Activated CD4-positive, alpha-beta T cell treated with anti-CD3 and anti-CD28 coated beads, Interleukin-2, Interleukin-6, amounts not matched to agents 100 ng/mL and 50 ng/mL, durations not matched to agents 16 hours and 8 hours (primary cell): ENCODE measurements at regions not wholly inside any gene's neighbourhood (a gene's known extent, or its start where the extent isn't known, plus 50 kb on each side); places are given as distances from the start of the nearest gene placed in this dataset.

ENCODE experiments used
- DNase-seq: peaks from one replicate; pipeline ENCODE4 v3.0.0-alpha.2; 2020

- DNase-seq: no peak
These were observed 328.9 kb upstream of the SLC10A2 start for GRCh38 chr13:103395139-103395538.

GRCh38 chr13:103394618-103395017 lies 328.4 kb upstream of the SLC10A2 start:
- no peak for DNase-seq

- DNase-seq: no peak
These were observed 325.7 kb upstream of the SLC10A2 start for GRCh38 chr13:103391936-103392335.

- DNase-seq: no peak
These were observed 322.6 kb upstream of the SLC10A2 start for GRCh38 chr13:103388839-103389238.

GRCh38 chr13:103386341-103386740 lies 320.1 kb upstream of the SLC10A2 start:
- DNase-seq: no peak

GRCh38 chr13:103373916-103374315 lies 307.7 kb upstream of the SLC10A2 start:
- DNase-seq: no peak

- no peak for DNase-seq
These were observed 305.1 kb upstream of the SLC10A2 start for GRCh38 chr13:103371271-103371670.

GRCh38 chr13:103370790-103371189 lies 304.6 kb upstream of the SLC10A2 start:
- DNase-seq: no peak

- no peak for DNase-seq
These were observed 292.2 kb upstream of the SLC10A2 start for GRCh38 chr13:103358255-103358932.

GRCh38 chr13:103356226-103356864 lies 290.1 kb upstream of the SLC10A2 start:
- DNase-seq: no peak

GRCh38 chr13:103354171-103354570 lies 288.0 kb upstream of the SLC10A2 start:
- DNase-seq: no peak

- DNase-seq: no peak
These were observed 285.0 kb upstream of the SLC10A2 start for GRCh38 chr13:103351035-103351828.

GRCh38 chr13:103350147-103350546 lies 283.9 kb upstream of the SLC10A2 start:
- DNase-seq: no peak

GRCh38 chr13:103349211-103349980 lies 283.2 kb upstream of the SLC10A2 start:
- no peak for DNase-seq

- DNase-seq: no peak
These were observed 269.0 kb upstream of the SLC10A2 start for GRCh38 chr13:103335241-103335640.

GRCh38 chr13:103331924-103332323 lies 265.7 kb upstream of the SLC10A2 start:
- DNase-seq: no peak

- no peak for DNase-seq
These were observed 262.7 kb upstream of the SLC10A2 start for GRCh38 chr13:103328899-103329298.

- DNase-seq: no peak
These were observed 260.1 kb upstream of the SLC10A2 start for GRCh38 chr13:103326326-103326725.

GRCh38 chr13:103325672-103326071 lies 259.5 kb upstream of the SLC10A2 start:
- no peak for DNase-seq

GRCh38 chr13:103324641-103325040 lies 258.4 kb upstream of the SLC10A2 start:
- no peak for DNase-seq

- DNase-seq: no peak
These were observed 249.5 kb upstream of the SLC10A2 start for GRCh38 chr13:103315711-103316110.

- DNase-seq: no peak
These were observed 246.2 kb upstream of the SLC10A2 start for GRCh38 chr13:103312467-103312866.

GRCh38 chr13:103308667-103309066 lies 242.4 kb upstream of the SLC10A2 start:
- no peak for DNase-seq
